Medulla oblongata (tissue), 1 donor: ENCODE measurements at regions not wholly inside any gene's neighbourhood (a gene's known extent, or its start where the extent isn't known, plus 50 kb on each side); places are given as distances from the start of the nearest gene placed in this dataset.
A peak's percentile ranks its signal among the peaks of the same experiment; 100 is the strongest.
"Not testable (repeated sequence)": the region's sequence is repeated elsewhere in the genome, so short reads cannot be mapped to it uniquely, and the experiment has no call there.

Source experiments
- DNase-seq: peaks from one replicate; pipeline ENCODE4 v3.0.0-alpha.2; 2015; ENCODE audit errors: extremely low spot score

DNA sequence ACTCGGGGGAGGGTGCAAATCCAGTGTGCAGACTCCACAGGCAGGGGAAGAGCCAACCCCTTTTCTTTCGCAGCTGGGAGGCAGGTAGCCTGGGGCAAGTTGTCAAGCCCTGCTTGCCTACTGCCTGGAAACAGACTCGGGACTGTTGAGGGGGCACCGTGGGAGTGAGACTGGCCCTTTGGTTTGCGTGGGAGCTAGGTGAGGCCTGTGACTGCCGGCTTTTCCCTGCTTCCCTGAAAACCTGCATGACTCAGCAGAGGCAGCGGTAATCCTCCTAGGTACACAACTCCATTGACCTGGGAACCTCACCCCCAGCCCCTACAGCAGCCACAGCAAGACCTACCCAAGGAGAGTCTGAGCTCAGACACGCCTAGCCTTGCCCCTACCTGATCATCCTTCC, 509.5 kb downstream of the DTWD2 start:
- no peak for DNase-seq

DNA sequence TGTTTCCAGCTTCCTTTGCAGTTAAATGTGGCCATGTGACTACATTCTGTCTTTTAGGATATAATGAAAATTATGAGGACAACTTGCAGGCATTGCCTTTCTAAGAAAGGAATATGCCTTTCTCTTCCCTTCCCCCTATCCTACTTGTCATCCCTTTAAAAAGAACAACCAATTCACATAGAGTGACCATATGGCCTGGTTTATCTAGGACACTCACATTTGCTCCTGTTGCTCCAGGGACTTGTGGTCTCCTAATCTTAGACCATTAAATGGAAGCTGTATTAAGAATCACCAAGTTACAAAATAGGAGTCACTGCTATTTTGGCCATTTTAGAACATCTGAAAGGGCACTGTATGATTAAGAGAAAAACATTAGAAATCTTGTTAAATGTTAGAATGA, 520.3 kb downstream of the DTWD2 start:
- no peak for DNase-seq

DNA sequence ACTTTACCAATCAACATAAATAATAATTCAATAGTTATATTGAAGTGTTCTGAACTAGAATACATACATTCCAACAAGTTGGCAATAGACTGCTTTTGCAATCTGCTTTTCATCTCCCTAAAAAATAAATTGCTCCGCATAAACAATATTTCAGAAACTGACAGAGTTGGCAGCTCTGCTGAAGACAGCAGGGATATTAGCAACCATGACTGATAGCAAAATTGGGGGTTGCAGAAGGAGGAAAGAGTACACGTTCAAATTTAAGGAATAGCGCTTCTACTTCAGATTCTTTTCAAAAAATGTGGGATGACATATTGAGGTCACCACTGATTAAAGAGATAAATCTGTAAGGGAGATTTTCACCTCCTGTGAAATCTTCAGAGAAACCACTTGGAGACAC, 521.2 kb downstream of the DTWD2 start:
- no peak for DNase-seq

DNA sequence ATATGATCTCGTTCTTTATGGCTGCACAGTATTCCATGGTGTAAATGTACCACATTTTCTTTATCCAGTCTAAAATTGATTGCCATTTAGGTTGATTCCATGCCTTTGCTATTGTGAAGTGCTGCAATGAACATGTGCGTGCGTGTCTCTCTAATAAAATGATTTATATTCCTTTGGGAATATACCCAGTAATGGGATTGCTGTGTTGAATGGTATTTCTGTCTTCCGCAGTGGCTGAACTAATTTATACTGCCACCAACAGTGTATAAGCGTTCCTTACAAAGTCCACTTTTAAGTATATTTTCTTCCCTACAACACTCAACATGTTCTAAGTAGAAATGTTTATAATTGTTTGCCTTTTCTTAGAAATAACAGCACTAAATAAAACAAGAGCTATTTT, 521.9 kb downstream of the DTWD2 start:
- no peak for DNase-seq

DNA sequence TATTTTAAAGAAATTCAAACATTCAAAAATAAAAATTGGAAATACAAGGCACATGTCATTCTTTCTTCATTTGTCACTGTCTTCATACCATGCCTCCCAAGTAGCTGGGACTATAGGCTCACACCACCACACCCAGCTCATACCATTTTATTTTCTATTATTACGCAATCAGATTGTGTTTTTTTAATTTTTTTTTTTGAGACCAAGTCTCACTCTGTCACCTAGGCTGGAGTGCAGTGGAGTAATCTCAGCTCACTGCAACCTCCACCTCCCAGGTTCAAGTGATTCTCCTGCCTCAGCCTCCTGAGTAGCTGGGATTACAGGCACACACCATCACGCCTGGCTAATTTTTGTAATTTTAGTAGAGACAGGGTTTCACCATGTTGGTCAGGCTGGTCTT, 526.1 kb downstream of the DTWD2 start:
- DNase-seq, result not testable (repeated sequence)

DNA sequence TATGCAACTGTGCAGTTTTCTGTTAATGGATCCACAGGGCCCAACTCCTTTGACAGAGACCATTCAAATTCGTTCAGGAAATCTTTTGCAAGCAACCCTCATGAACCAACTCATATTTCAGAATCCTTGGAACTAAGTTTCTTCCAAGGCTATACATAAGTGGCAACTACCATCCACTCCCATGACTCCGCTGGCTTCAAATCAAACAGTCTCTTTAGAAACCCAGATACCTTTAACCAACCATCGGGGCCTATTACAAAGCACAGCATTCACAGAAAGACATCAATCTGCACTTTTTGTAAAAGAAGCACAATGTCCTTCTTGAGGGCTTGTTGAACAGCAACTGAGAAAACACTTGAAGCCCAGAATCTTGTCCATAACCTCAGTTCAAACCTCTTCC, 526.9 kb downstream of the DTWD2 start:
- peak; percentile 17 for DNase-seq

DNA sequence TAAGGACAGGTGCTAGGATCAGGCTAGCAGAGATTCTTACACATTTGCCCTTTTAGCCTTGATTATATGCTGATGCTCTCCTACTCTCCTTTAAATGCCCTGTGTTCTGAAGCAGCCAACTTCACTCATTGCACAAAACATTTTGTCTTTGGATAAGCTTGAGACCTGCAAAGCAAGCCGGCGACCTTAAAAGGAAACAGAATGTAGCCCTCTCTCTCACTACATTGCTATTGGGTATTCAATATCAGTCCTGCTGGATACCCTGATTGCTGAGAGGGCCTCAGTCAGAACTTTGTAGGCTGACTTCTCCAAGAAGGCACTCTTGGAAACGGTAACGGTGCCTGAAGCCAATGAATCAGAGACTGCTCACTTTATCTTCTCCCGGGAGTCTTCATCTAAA, 528.9 kb downstream of the DTWD2 start:
- DNase-seq, result no peak

DNA sequence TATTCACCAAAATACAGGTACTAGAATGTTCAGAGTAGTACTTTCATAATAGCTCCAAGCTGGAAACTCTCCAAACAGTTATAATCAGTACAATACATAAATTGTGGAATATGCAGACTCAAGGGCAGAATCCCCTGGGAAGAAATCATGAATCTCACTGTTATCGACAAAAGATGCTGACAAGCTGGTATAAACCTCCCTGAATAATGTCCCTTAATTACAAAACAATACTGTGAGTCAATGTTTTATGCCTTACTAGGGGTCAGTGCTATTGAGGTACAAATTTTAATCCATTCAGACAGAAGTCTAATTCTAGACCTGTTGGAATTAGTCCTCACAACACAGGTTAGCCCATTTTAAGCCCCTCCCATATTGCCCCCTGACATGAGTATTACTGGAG, 532.3 kb downstream of the DTWD2 start:
- no peak for DNase-seq

DNA sequence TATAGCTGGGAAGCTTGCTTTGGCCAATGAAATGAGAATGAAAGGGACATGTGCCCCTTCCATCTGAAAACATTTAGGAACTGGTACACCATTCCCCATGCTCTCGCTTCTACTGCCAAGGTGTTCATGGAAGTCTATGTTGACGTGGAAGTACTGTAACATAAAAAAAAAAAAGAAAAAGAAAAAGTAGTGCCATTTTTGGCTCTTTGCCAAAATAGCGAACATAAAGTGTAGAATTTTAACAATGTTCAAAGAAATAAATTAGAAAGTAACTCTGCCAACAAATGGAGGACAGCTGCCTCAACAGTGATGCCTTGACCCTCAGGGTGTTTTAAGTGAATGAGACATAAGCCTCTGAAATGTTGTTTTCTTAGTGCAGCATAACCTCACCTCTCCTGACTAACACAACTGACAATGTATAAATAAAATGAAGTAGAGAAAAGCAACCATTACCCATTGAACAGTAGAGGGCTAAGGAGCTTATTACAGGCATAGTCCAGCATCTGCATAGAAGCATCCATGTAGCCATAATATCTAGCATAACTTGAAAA, 536.6 kb downstream of the DTWD2 start:
- DNase-seq, result no peak

DNA sequence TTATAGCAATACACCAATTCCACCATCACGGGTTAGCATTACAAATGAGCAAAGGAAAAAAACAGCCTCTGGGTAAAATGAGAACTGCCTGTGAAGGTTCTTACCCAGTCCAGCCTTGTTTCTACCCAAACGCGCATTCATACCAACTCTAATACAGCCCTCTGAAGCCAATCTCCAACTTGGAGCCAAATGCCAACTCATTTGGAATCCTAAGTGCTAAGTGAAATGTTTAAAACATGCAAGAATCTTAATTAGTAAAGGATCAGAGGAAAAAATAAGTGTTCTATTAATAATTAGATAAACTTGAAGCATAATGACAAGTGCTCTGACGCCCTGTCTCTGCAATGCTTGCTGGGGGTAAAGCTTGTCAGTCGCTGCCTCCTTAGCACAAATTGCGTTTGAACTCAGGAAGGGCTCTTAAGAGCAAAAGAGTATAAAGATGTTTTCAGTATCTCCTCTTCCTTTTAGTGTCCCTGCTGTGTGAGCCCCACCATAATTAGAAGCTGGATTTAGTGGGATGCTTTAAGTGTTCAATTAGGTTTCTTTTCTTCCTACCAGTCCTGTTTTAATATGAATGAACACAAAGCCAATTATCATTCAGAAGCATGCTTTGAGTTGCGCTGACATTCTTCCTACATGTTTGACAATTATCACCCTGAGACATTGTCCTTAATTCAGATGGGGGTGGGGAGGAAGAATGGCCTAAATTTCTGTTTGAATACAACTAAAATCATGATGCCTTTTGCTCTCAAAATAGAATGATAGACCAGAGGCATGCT, 537.6 kb downstream of the DTWD2 start:
- DNase-seq, result no peak

DNA sequence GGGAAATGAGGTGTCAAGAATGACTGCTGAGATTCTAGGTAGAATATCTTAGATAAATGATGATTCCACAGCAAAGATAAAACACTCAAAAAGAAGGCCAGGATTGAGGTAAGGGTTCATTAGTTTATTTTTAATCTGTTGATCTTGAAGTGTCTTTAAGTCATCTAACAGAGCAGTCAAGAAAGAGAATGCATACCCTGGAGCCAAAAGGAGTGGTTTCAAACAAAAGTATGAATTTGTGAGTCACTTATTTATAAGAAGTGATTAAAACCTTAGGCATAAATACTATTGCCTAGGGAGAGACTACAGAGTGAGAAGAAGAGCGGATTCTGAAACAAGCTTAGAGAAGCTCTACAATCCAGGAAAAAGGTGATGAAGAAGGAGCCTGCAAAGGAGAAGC, 541.0 kb downstream of the DTWD2 start:
- DNase-seq, result no peak

DNA sequence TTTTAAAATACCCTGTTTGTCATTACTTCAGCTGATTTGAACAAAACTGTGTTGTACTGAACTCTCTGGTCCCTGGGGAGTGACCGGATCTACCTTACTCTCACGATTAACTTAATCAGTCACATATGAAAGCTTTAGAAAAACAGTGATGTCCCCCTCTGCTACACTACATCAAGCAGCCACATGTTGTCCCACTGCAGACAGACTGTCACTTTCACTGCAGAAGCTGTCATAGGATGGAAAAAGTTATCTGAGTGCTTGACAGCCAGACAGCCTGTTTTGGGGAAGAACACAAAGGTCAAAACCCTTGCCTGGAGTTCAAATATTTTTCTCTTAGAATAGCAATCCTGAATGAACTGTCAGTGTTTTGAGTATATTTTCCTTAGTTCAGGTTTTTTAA, 546.4 kb downstream of the DTWD2 start:
- no peak for DNase-seq

DNA sequence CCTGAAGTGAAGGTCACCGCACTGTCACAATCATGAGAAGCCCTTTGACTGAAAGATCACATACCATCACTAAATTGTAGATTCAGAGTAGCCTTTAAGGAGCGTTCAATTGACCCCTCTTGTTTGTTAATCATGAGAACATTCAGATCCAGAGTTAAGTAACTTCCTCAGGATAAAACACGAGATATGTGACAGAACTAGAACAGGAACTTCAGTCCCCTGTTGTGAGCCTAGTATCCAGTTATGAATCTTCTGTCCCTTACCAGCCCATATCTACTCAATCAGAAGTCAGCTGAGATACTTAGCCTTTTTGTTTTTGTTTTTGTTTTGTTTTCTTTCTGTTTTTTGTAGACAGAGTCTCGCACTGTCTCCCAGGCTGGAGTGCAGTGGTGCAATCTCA, 547.3 kb downstream of the DTWD2 start:
- no peak for DNase-seq

DNA sequence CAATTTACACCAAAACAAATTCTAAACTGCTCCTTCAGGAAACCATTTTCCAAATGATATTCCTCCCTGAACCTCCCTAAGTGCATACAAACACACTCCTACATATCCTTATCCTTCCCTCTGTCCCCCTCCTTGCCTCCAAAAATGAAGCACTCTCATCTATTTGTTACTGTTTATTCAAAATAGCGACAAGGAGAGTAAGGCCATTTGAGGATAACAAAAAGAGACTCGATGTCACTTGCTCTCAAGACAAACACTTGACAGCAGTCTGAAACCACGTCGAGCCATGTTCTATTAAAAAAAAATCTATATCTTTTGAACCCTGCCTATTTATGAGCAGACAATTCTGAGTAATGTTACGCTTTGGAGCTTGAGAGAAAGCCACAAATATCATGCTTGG, 547.9 kb downstream of the DTWD2 start:
- DNase-seq, result no peak

DNA sequence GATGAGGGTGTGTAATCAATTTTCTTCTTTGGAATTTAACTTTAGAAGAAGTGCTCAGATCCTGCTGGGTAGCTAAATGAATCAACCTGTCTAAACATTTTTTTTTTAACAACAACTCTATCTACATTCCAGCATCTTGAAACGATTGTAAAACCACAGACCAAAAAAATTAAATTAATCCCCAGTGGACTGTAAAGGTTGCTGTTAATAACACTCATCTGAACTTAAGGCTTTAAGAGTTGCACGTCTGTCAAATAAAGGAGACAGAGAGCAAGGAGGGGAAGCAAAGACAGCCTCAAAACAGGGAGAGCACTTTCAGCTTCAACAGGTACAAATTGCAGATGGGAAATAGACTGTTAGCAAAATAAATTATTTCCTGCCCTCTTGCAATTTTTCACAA, 548.5 kb downstream of the DTWD2 start:
- no peak for DNase-seq

DNA sequence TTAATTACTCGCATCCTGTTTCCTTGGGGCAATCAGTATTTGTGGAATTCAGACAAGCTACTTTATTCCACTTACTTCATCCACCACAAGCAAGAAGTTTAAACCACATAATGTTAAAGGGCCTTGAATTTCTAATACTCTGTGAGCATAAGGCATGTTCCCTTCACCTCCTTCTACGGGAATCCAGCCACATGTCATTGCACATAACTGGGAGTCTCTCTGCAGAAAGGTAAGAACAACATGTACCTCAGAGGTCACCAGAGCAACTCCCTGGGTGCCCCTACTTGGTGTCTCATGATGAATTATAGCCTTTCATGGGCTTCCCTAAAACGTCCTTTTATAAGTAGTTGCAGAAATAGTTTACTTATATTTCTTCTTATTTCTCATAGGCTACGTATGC, 553.2 kb downstream of the DTWD2 start:
- DNase-seq, result no peak

DNA sequence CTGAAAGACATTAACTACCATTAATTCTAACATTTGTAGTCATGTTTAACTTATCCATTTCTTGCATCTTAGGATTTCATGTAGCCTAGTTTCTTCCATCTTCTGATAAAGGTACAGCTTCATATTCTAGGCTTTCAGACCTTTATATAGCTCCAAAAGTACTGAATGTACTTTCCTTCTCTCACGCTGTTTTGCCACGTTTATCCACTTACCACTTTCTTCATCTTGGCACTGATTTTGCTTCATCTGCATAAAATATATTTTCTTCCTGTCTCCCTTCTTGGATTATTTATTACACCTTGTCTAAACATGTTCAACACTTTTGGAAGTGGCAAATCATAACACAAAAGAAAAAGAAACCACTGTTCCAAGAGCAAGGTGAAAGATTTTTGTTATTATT, 553.8 kb downstream of the DTWD2 start:
- DNase-seq, result no peak

DNA sequence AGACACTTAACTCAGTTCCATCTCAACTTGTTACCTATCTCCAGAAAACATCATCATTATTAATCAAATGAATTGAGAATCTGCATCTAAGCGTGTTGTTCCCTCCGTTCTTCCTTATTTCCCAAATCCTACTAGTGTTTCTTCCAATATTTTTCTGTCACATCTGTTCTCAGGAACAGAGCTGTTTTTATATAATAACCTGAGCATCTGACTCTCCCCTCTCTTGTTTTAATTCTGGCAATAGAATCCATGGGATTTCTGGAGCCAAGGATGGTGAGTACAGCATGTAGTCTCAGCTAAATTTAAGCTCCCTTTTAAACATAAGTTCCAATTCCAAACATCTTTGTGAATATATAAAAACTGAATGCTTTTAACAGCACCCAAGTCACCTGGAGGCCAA, 558.3 kb downstream of the DTWD2 start:
- no peak for DNase-seq

DNA sequence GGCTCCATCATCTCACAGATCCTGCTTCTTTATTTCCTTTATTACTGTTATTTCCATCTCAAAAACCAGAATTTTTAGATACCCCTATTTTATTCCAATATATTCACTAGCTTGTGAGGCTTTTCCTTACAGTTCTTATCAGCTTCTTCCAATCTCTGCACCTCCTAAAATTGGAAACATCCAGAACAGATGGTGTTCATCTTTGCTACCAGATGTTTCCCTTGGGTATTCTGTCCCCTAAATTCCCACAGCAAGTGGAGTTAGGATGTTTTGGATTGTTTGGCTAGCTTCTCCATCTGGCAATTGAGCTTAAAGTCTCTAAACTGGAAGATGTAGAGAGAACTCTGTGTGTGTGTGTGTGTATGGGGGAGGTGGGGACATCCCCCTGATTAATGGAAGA, 580.4 kb downstream of the DTWD2 start:
- no peak for DNase-seq

DNA sequence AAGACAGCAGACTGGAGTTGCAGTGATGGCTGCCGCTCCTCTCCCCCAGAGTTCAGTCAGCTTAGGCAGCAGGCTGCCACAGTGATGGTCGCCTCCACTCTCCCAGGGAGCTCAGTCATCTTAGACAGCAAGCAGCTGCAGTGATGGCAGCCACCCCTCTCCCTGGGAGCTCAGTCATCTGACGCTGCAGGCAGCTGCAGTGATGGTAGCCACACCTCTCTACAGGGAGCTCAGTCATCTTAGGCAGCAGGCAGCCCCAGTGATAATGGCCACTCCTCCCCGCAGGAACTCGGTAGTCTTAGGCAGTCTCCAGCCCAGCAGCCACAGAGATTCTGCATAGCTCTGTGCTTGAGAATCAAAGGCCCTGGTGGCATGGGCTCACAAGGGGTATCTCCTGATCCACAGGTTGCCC, 582.7 kb downstream of the DTWD2 start:
- DNase-seq, result no peak

DNA sequence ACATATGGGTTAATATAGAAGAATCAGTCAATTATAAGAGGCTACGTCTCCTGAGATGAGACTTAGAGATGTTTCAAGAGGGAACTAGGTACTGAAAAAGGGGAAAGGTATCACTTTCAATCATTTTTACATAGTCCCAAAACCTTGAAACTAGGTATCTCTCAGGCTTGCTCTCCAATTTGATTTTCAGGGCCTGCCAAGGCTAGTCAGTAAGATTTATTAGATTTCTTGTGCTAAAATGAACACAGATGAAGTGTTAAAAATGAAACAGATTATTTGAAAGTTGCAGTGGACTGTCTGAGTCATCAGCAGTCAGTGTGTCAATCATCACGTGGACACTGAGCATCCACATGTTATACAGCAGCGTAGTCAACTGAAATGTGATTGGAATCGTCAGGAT, 591.1 kb downstream of the DTWD2 start:
- no peak for DNase-seq

DNA sequence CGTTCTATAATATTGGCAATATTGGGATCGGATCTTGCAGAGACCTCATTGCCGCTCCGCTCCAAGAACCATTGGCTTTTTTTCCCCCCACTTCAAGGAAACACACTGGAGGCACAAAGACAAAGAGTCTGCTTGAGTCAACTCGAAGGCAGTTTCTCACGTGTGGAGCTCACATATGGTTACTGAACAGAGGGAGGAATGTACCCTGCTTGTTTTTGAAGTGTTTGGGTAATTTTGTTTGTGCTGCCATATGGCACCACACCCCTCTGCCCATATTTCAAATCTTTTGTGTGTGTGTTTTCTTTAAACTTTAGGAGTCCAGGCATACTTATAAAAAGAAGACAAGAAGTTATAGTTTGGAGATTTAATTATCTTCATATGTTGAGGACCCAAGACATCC, 595.9 kb downstream of the DTWD2 start:
- no peak for DNase-seq

DNA sequence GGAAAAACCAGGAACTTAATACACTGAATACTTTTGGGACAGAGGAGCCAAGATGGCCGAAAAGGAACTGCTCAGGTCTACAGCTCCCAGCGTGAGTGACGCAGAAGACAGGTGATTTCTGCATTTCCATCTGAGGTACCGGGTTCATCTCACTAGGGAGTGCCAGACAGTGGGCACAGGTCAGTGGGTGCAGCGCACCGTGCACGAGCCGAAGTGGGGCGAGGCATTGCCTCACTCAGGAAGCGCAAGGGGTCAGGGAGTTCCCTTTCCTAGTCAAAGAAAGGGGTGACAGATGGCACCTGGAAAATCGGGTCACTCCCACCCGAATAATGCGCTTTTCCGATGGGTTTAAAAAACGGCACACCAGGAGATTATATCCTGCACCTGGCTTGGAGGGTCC, 605.4 kb downstream of the DTWD2 start:
- DNase-seq, result not testable (repeated sequence)

DNA sequence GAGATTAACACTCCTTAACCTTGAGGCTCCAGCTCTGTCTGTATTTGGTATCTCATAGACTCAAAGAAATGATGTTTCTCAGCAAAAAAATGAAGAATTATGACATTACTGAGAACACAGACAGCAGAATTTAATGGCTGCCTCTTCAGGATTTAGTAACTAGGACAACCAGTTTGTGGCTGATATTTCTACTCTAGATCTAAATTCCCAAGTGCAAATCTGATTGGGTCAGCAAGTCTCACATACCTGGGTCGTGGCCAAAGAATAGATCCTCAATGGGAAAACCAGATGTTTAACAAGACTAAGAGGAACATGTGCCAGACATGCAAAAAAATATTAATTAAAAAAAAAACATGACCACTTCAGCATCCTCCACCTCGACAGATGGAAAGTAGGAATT, 608.9 kb downstream of the DTWD2 start:
- no peak for DNase-seq
